ENCODE measurements at regions not wholly inside any gene's neighbourhood (a gene's known extent, or its start where the extent isn't known, plus 50 kb on each side); places are given as distances from the start of the nearest gene placed in this dataset.

DNA sequence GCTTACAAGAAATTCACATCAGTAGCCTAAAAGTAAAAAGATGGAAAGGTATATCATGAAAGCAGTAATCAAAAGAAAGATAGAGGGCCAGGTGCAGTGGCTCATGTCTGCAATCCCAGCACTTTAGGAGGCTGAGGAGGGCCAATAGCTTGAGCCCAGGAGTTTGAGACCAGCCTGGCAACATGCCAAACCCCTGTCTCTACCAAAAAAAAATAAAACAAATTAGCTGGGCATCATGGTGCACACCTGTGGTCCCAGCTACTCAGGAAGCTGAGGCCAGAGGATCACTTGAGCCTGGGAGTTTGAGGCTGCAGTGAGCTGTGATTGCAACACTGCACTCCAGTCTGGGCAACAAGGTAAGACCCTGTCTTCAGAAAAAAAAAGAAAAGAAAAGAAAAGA, 55.5 kb downstream of the GSPT2 start:
- Histone ChIP-seq H3K9me3 (replicated peaks) (no peaks in the 10 kb centered on the region), H3K4me3 (no peak overlapping the region), H3K36me3 (no peaks in the 10 kb centered on the region), H3K27ac (no peak overlapping the region), H3K4me1 (no peaks in the 10 kb centered on the region), H3K27me3 (no peaks in the 10 kb centered on the region)
- no peak for DNase-seq

DNA sequence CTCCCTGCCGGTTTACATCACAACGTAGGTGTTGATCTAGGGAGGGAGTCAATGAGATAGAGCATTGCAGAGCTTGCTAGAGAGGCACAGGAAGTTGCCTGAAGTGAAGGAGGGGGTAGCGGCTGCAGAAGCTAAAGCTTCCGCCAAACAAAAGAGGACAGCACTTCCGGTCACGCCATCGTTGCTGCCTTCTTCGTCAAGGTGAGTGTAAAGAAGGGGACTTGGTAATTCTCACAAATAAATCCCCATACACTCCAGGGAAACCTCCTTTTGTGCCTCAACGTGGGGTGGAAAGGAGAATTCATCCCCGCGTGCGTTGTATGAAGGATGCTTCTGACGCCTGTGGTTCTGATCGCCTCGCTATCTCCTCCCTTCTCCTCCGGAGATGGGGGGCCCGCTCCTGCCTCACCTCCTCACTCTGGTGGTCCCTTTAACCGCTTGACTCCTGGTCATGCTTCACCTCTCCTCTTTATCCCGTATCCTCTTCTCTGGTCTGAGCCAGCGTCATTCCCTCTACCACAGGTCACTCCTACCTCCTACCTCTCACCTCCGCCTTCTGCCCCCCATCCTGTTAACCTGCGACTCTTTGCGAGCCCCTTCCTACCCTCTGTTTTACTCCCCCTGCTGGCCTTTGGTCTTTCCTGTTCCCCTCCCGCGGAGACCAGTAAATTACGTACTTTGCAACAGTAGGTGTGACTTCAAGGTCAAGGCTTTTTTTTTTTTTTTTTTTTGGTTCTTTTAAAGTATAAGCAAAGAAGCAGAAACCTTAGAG, 59.9 kb downstream of the GSPT2 start:
- H3K27me3 ChIP-seq, result no peaks in the 10 kb centered on the region
- H3K36me3 ChIP-seq, result no peaks in the 10 kb centered on the region
- peak overlapping the region; percentile 20; the same call in 1 of the 2 replicates for H3K27ac ChIP-seq
- DNase-seq, result peak; percentile 61 to 69
- H3K4me1 ChIP-seq, result no peaks in the 10 kb centered on the region
- H3K9me3 ChIP-seq (replicated peaks), result no peaks in the 10 kb centered on the region
- peak overlapping the region; percentile 66 for H3K4me3 ChIP-seq

DNA sequence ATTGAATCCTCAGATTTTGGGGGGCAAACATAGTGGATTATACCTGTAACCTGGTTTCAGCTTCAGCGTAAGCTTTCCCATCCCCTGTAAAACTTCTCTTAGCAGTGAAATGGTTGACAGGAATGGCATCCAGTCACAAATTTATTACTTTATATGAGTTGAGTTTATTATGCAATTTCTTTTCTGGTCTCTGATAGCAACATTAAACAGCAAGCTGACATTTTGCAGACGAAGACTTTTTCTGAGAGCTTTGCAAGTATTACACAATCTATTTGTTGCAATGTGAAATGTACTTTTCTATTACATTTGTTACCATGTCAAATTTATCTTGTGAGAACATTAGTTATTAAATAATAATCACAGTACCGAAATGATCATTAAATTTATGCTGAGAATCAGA, 60.6 kb downstream of the GSPT2 start:
- Histone ChIP-seq H3K27ac (no peak overlapping the region), H3K4me3 (peak overlapping the region; percentile 66), H3K9me3 (replicated peaks) (no peaks in the 10 kb centered on the region), H3K4me1 (no peaks in the 10 kb centered on the region), H3K27me3 (no peaks in the 10 kb centered on the region), H3K36me3 (no peaks in the 10 kb centered on the region)
- DNase-seq, result no peak

GRCh38 chrX:51804741-51805140, 61.5 kb downstream of the GSPT2 start:
- H3K27me3 ChIP-seq, result no peaks in the 10 kb centered on the region
- H3K4me3 ChIP-seq, result no peak overlapping the region
- H3K9me3 ChIP-seq (replicated peaks), result no peaks in the 10 kb centered on the region
- no peak overlapping the region for H3K27ac ChIP-seq
- no peaks in the 10 kb centered on the region for H3K36me3 ChIP-seq
- no peaks in the 10 kb centered on the region for H3K4me1 ChIP-seq
- no peak for DNase-seq

GRCh38 chrX:51813886-51814460, 70.7 kb downstream of the GSPT2 start:
- H3K4me3 ChIP-seq, result no peak overlapping the region
- no peaks in the 10 kb centered on the region for H3K36me3 ChIP-seq
- no peaks in the 10 kb centered on the region for H3K4me1 ChIP-seq
- H3K27ac ChIP-seq, result peak overlapping the region; percentile 27
- DNase-seq, result peak; percentile 28 to 52
- H3K9me3 ChIP-seq (replicated peaks), result no peaks in the 10 kb centered on the region
- H3K27me3 ChIP-seq, result no peaks in the 10 kb centered on the region

DNA sequence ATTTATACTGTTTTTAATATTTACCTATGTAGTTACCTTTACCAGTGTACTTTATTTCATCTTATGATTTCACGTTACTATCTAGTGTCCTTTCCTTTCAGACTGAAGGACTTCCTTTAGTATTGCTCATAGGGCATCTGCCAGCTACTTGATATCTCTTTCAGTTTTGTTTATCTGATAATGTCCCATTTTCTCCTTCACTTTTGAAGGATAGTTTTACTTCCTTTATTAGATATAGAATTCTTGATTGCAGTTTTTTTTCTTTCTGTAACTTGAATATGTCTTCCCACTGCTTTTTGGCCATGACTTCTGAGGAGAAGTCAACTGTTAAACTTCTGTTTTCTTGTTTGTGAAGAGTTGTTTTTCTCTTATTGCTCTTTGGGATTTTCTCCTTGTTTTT, 69.4 kb upstream of the MAGED1 start:
- H3K4me1 ChIP-seq, result no peaks in the 10 kb centered on the region
- no peak for DNase-seq
- no peak overlapping the region for H3K4me3 ChIP-seq
- no peaks in the 10 kb centered on the region for H3K27me3 ChIP-seq
- H3K9me3 ChIP-seq (replicated peaks), result no peaks in the 10 kb centered on the region
- no peaks in the 10 kb centered on the region for H3K36me3 ChIP-seq
- no peak overlapping the region for H3K27ac ChIP-seq

- DNase-seq, result no peak
- Histone ChIP-seq H3K27ac (no peak overlapping the region), H3K9me3 (replicated peaks) (no peaks in the 10 kb centered on the region), H3K4me1 (no peaks in the 10 kb centered on the region), H3K36me3 (no peaks in the 10 kb centered on the region), H3K4me3 (no peak overlapping the region), H3K27me3 (no peaks in the 10 kb centered on the region)
Observed at GRCh38 chrX:51825436-51825835, 68.0 kb upstream of the MAGED1 start.

DNA sequence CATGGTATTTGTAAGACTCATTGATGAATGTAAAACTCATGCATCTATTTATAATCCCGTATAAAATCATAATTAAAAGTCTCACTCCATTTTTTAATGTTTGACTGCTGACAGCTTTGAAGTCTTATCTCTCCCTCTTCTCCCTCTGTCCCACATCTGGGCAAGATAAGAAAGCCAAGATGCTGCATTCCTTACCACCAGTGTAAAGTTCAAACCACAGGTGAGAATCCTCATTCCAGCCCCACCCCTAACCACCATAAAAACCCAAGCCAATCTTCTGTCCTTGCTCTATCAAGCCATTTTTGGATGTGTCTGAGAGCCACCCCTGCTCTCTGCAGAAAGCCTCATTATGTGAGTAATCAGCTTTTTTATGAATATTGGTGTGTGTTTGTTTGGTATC, 59.3 kb upstream of the MAGED1 start:
- no peaks in the 10 kb centered on the region for H3K36me3 ChIP-seq
- no peak overlapping the region for H3K4me3 ChIP-seq
- H3K27me3 ChIP-seq, result no peaks in the 10 kb centered on the region
- DNase-seq, result no peak
- H3K9me3 ChIP-seq (replicated peaks), result no peaks in the 10 kb centered on the region
- H3K4me1 ChIP-seq, result no peaks in the 10 kb centered on the region
- no peak overlapping the region for H3K27ac ChIP-seq

- DNase-seq, result no peak
- H3K36me3 ChIP-seq, result no peaks in the 10 kb centered on the region
- no peak overlapping the region for H3K27ac ChIP-seq
- H3K27me3 ChIP-seq, result no peaks in the 10 kb centered on the region
- no peaks in the 10 kb centered on the region for H3K9me3 ChIP-seq (replicated peaks)
- no peak overlapping the region for H3K4me3 ChIP-seq
- no peaks in the 10 kb centered on the region for H3K4me1 ChIP-seq
Observed at GRCh38 chrX:51836823-51837222, 56.6 kb upstream of the MAGED1 start.

DNA sequence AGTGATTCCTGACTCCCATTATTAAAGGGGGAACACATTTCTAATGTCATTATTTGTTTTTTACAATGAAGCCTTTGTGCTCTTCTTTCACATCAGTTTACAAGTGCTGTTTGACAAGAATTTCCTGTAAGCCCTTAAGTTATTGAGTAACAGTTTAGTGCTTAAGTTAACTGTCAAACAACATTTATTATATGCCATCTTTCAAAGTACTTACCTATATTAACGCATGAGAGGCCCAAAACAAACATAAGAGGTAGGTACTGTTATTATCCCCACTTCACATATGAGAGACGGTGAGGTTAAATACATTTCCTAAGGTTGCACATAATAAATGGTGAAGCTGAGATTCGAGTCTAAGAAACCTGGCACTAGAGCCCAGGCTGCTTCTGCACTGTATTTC, 56.0 kb upstream of the MAGED1 start:
- H3K4me3 ChIP-seq, result no peak overlapping the region
- DNase-seq, result no peak
- H3K36me3 ChIP-seq, result no peaks in the 10 kb centered on the region
- no peaks in the 10 kb centered on the region for H3K4me1 ChIP-seq
- H3K9me3 ChIP-seq (replicated peaks), result no peaks in the 10 kb centered on the region
- H3K27me3 ChIP-seq, result no peaks in the 10 kb centered on the region
- no peak overlapping the region for H3K27ac ChIP-seq

GRCh38 chrX:51837921-51838320, 55.5 kb upstream of the MAGED1 start:
- no peak overlapping the region for H3K4me3 ChIP-seq
- no peaks in the 10 kb centered on the region for H3K4me1 ChIP-seq
- H3K27me3 ChIP-seq, result no peaks in the 10 kb centered on the region
- peak; percentile 27 to 60 for DNase-seq
- H3K36me3 ChIP-seq, result no peaks in the 10 kb centered on the region
- no peaks in the 10 kb centered on the region for H3K9me3 ChIP-seq (replicated peaks)
- H3K27ac ChIP-seq, result no peak overlapping the region
